ENCODE measurements at regions not wholly inside any gene's neighbourhood (a gene's known extent, or its start where the extent isn't known, plus 50 kb on each side); places are given as distances from the start of the nearest gene placed in this dataset.

GRCh38 chr1:93764366-93764750, 82.7 kb upstream of the BCAR3 start:
- DNase-seq (ENCODE audit: low read depth) (no peak), FAIRE-seq (no peak)
- Histone ChIP-seq H3K4me1 (ENCODE audit: insufficient read depth, low read length) (peaks cover 8% of the 10 kb centered on the region), H3K9me3 (ENCODE audit: insufficient read depth, low read depth, low read length) (no peaks in the 10 kb centered on the region), H3K9ac (ENCODE audit: low read length) (no peak overlapping the region), H3K27ac (ENCODE audit: low read depth, low read length) (no peak overlapping the region), H2AFZ (ENCODE audit: low read depth, low read length) (no peak overlapping the region), H3K4me3 (ENCODE audit: insufficient read depth, low read depth, low read length) (no peak overlapping the region), H3K27me3 (ENCODE audit: insufficient read depth, low read length) (no peaks in the 10 kb centered on the region), H3K4me2 (ENCODE audit: low read length) (no peak overlapping the region), H4K20me1 (ENCODE audit: insufficient read depth, low read length) (no peaks in the 10 kb centered on the region), H3K79me2 (ENCODE audit: insufficient read depth, low read length) (no peaks in the 10 kb centered on the region), H3K36me3 (ENCODE audit: insufficient read depth, low read length) (no peaks in the 10 kb centered on the region)
- Mint-ChIP-seq H3K4me3 (ENCODE audit: unreplicated experiment) (no peak overlapping the region), H3K36me3 (ENCODE audit: low read depth, unreplicated experiment) (peaks cover 5% of the 10 kb centered on the region), H3K9me3 (ENCODE audit: unreplicated experiment) (peaks cover 8% of the 10 kb centered on the region), H3K4me1 (ENCODE audit: low read depth, unreplicated experiment) (peaks cover 38% of the 10 kb centered on the region), H3K27ac (ENCODE audit: unreplicated experiment) (peak overlapping the region; percentile 83), H3K27me3 (ENCODE audit: low read depth, unreplicated experiment) (peaks cover 1% of the 10 kb centered on the region)
- no peak for TF ChIP-seq EZH2 (IDR thresholded peaks at IDR 0.05; ENCODE audit: insufficient read depth, low read length)
- no peak for TF ChIP-seq CTCF (IDR thresholded peaks at IDR 0.05; ENCODE audit: insufficient read depth, low read depth, low read length)

- H3K27me3 Mint-ChIP-seq (ENCODE audit: low read depth, unreplicated experiment) = peaks cover 1% of the 10 kb centered on the region
- H3K4me3 Mint-ChIP-seq (ENCODE audit: unreplicated experiment) = no peak overlapping the region
- Histone ChIP-seq H3K79me2 (ENCODE audit: insufficient read depth, low read length) (no peaks in the 10 kb centered on the region), H3K27me3 (ENCODE audit: insufficient read depth, low read length) (no peaks in the 10 kb centered on the region), H3K27ac (ENCODE audit: low read depth, low read length) (no peak overlapping the region), H3K4me2 (ENCODE audit: low read length) (no peak overlapping the region), H3K9ac (ENCODE audit: low read length) (no peak overlapping the region), H3K36me3 (ENCODE audit: insufficient read depth, low read length) (no peaks in the 10 kb centered on the region), H3K9me3 (ENCODE audit: insufficient read depth, low read depth, low read length) (no peaks in the 10 kb centered on the region), H3K4me3 (ENCODE audit: insufficient read depth, low read depth, low read length) (no peak overlapping the region), H2AFZ (ENCODE audit: low read depth, low read length) (no peak overlapping the region), H4K20me1 (ENCODE audit: insufficient read depth, low read length) (no peaks in the 10 kb centered on the region), H3K4me1 (ENCODE audit: insufficient read depth, low read length) (peaks cover 10% of the 10 kb centered on the region)
- no peak for FAIRE-seq
- peak overlapping the region; percentile 83 for H3K27ac Mint-ChIP-seq (ENCODE audit: unreplicated experiment)
- peaks cover 40% of the 10 kb centered on the region for H3K4me1 Mint-ChIP-seq (ENCODE audit: low read depth, unreplicated experiment)
- H3K9me3 Mint-ChIP-seq (ENCODE audit: unreplicated experiment) = peaks cover 8% of the 10 kb centered on the region
- TF ChIP-seq EZH2 (IDR thresholded peaks at IDR 0.05; ENCODE audit: insufficient read depth, low read length) (no peak), CTCF (IDR thresholded peaks at IDR 0.05; ENCODE audit: insufficient read depth, low read depth, low read length) (no peak)
- H3K36me3 Mint-ChIP-seq (ENCODE audit: low read depth, unreplicated experiment) = peaks cover 5% of the 10 kb centered on the region
- no peak for DNase-seq (ENCODE audit: low read depth)
Observed at GRCh38 chr1:93763704-93764365, 82.2 kb upstream of the BCAR3 start.

GRCh38 chr1:93758842-93759515, 77.3 kb upstream of the BCAR3 start:
- Histone ChIP-seq H3K9me3 (ENCODE audit: insufficient read depth, low read depth, low read length) (no peaks in the 10 kb centered on the region), H3K4me3 (ENCODE audit: insufficient read depth, low read depth, low read length) (no peak overlapping the region), H3K4me1 (ENCODE audit: insufficient read depth, low read length) (peaks cover 16% of the 10 kb centered on the region), H3K79me2 (ENCODE audit: insufficient read depth, low read length) (no peaks in the 10 kb centered on the region), H2AFZ (ENCODE audit: low read depth, low read length) (no peak overlapping the region), H3K27ac (ENCODE audit: low read depth, low read length) (no peak overlapping the region), H3K36me3 (ENCODE audit: insufficient read depth, low read length) (no peaks in the 10 kb centered on the region), H3K27me3 (ENCODE audit: insufficient read depth, low read length) (no peaks in the 10 kb centered on the region), H4K20me1 (ENCODE audit: insufficient read depth, low read length) (no peaks in the 10 kb centered on the region), H3K9ac (ENCODE audit: low read length) (no peak overlapping the region), H3K4me2 (ENCODE audit: low read length) (no peak overlapping the region)
- H3K4me3 Mint-ChIP-seq (ENCODE audit: unreplicated experiment) = no peak overlapping the region
- DNase-seq (ENCODE audit: low read depth) = peak; percentile 89
- peaks cover 25% of the 10 kb centered on the region for H3K4me1 Mint-ChIP-seq (ENCODE audit: low read depth, unreplicated experiment)
- TF ChIP-seq EZH2 (IDR thresholded peaks at IDR 0.05; ENCODE audit: insufficient read depth, low read length) (no peak), CTCF (IDR thresholded peaks at IDR 0.05; ENCODE audit: insufficient read depth, low read depth, low read length) (no peak)
- peaks cover 8% of the 10 kb centered on the region for H3K9me3 Mint-ChIP-seq (ENCODE audit: unreplicated experiment)
- peaks cover 3% of the 10 kb centered on the region for H3K36me3 Mint-ChIP-seq (ENCODE audit: low read depth, unreplicated experiment)
- no peak for FAIRE-seq
- H3K27ac Mint-ChIP-seq (ENCODE audit: unreplicated experiment) = peak overlapping the region; percentile 83
- peaks cover 1% of the 10 kb centered on the region for H3K27me3 Mint-ChIP-seq (ENCODE audit: low read depth, unreplicated experiment)
